ENCODE measurements at regions not wholly inside any gene's neighbourhood (a gene's known extent, or its start where the extent isn't known, plus 50 kb on each side); places are given as distances from the start of the nearest gene placed in this dataset.

DNA sequence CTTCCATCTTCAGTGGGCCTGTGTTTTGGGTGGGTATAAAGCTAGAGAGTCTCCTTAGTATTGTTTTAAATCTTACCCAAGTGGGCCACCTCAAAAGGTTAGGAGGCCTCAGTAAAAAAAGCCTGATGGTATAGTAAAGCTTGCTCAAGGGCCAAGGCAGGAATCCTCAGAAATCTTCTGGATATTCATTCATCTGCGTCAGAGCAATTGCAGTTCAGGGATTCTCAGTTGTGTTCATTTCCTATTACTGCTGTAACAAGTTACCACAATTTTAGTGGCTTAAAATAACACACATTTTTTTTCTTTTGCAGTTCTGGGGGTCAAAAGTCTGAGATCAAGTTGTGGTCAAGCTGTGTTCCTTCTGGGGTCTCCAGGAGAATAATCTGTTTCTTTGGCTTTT, 985.5 kb downstream of the TLE4 start:
- Histone ChIP-seq H2BK120ac (ENCODE audit: low read depth, low read length) (no peak overlapping the region), H4K8ac (ENCODE audit: low read length) (no peak overlapping the region), H3K4me3 (ENCODE audit: insufficient read depth in 1 of 2, low read depth in 1 of 2, low read length in 2 of 2) (no peak overlapping the region), H3K79me1 (replicated peaks; ENCODE audit: low read length, poor library complexity, severe bottlenecking) (no peaks in the 10 kb centered on the region), H2BK12ac (ENCODE audit: low read length in 2 of 2) (no peak overlapping the region), H3K4me1 (ENCODE audit: control insufficient read depth, insufficient read depth, low read depth, low read length) (no peaks in the 10 kb centered on the region), H3K27me3 (ENCODE audit: control insufficient read depth in 1 of 2, insufficient read depth in 1 of 2, low read length in 2 of 2) (no peaks in the 10 kb centered on the region), H3K9me3 (ENCODE audit: control insufficient read depth, low read length) (no peaks in the 10 kb centered on the region), H3K27ac (ENCODE audit: low read length, poor library complexity, severe bottlenecking) (no peak overlapping the region), H3K9ac (ENCODE audit: low read length) (no peak overlapping the region), H2AK5ac (ENCODE audit: low read length, severe bottlenecking) (no peak overlapping the region), H3K36me3 (ENCODE audit: control insufficient read depth in 1 of 2, insufficient read depth in 2 of 2, low read depth in 1 of 2, low read length in 2 of 2) (no peaks in the 10 kb centered on the region), H3K18ac (ENCODE audit: low read depth in 1 of 2, low read length in 2 of 2) (no peak overlapping the region), H4K91ac (ENCODE audit: low read length) (no peak overlapping the region), H3K4ac (ENCODE audit: low read depth in 1 of 2, low read length in 2 of 2) (no peak overlapping the region), H2BK15ac (ENCODE audit: low read depth, poor library complexity, severe bottlenecking) (no peak overlapping the region), H2BK5ac (ENCODE audit: low read depth, low read length, poor library complexity, severe bottlenecking) (no peak overlapping the region), H3K14ac (ENCODE audit: low read length in 2 of 2) (no peak overlapping the region), H2AFZ (ENCODE audit: low read depth, low read length) (no peak overlapping the region), H3K23ac (ENCODE audit: low read length in 2 of 2) (no peak overlapping the region), H3K4me2 (ENCODE audit: low read length, poor library complexity, severe bottlenecking) (no peak overlapping the region)
- DNase-seq = no peak
- WGBS = 100% methylated on average over 1 of the region's 1 CpG

- H3K4ac ChIP-seq (ENCODE audit: low read depth in 1 of 2, low read length in 2 of 2) = no peak overlapping the region
- H2BK120ac ChIP-seq (ENCODE audit: low read depth, low read length) = no peak overlapping the region
Measured at GRCh38 chr9:80556631-80557030, 984.9 kb downstream of the TLE4 start.

GRCh38 chr9:80555782-80556325, 984.1 kb downstream of the TLE4 start:
- Histone ChIP-seq H3K9ac (ENCODE audit: low read length) (no peak overlapping the region), H2BK120ac (ENCODE audit: low read depth, low read length) (no peak overlapping the region), H3K79me1 (replicated peaks; ENCODE audit: low read length, poor library complexity, severe bottlenecking) (no peaks in the 10 kb centered on the region), H3K4me2 (ENCODE audit: low read length, poor library complexity, severe bottlenecking) (no peak overlapping the region), H2BK5ac (ENCODE audit: low read depth, low read length, poor library complexity, severe bottlenecking) (no peak overlapping the region), H3K27ac (ENCODE audit: low read length, poor library complexity, severe bottlenecking) (no peak overlapping the region), H3K14ac (ENCODE audit: low read length in 2 of 2) (no peak overlapping the region), H3K4me1 (ENCODE audit: control insufficient read depth, insufficient read depth, low read depth, low read length) (no peaks in the 10 kb centered on the region), H2BK15ac (ENCODE audit: low read depth, poor library complexity, severe bottlenecking) (no peak overlapping the region), H3K18ac (ENCODE audit: low read depth in 1 of 2, low read length in 2 of 2) (no peak overlapping the region), H3K4ac (ENCODE audit: low read depth in 1 of 2, low read length in 2 of 2) (no peak overlapping the region), H3K36me3 (ENCODE audit: control insufficient read depth in 1 of 2, insufficient read depth in 2 of 2, low read depth in 1 of 2, low read length in 2 of 2) (no peaks in the 10 kb centered on the region), H4K8ac (ENCODE audit: low read length) (no peak overlapping the region), H3K4me3 (ENCODE audit: insufficient read depth in 1 of 2, low read depth in 1 of 2, low read length in 2 of 2) (no peak overlapping the region), H2BK12ac (ENCODE audit: low read length in 2 of 2) (no peak overlapping the region), H3K23ac (ENCODE audit: low read length in 2 of 2) (no peak overlapping the region), H3K9me3 (ENCODE audit: control insufficient read depth, low read length) (no peaks in the 10 kb centered on the region), H4K91ac (ENCODE audit: low read length) (no peak overlapping the region), H3K27me3 (ENCODE audit: control insufficient read depth in 1 of 2, insufficient read depth in 1 of 2, low read length in 2 of 2) (no peaks in the 10 kb centered on the region), H2AK5ac (ENCODE audit: low read length, severe bottlenecking) (no peak overlapping the region), H2AFZ (ENCODE audit: low read depth, low read length) (no peak overlapping the region)
- no peak for DNase-seq
- no CpG with 5 or more reads among the region's 2 CpGs for WGBS

More at GRCh38 chr9:80556631-80557030, 984.9 kb downstream of the TLE4 start:
- no peak overlapping the region for H2AFZ ChIP-seq (ENCODE audit: low read depth, low read length)
- no peaks in the 10 kb centered on the region for H3K36me3 ChIP-seq (ENCODE audit: control insufficient read depth in 1 of 2, insufficient read depth in 2 of 2, low read depth in 1 of 2, low read length in 2 of 2)
- H4K91ac ChIP-seq (ENCODE audit: low read length) = no peak overlapping the region
- H3K14ac ChIP-seq (ENCODE audit: low read length in 2 of 2) = no peak overlapping the region
- no peak overlapping the region for H3K23ac ChIP-seq (ENCODE audit: low read length in 2 of 2)
- H2BK15ac ChIP-seq (ENCODE audit: low read depth, poor library complexity, severe bottlenecking) = no peak overlapping the region
- H3K79me1 ChIP-seq (replicated peaks; ENCODE audit: low read length, poor library complexity, severe bottlenecking) = no peaks in the 10 kb centered on the region
- no peak overlapping the region for H2BK12ac ChIP-seq (ENCODE audit: low read length in 2 of 2)
- no peak overlapping the region for H3K27ac ChIP-seq (ENCODE audit: low read length, poor library complexity, severe bottlenecking)
- no peak overlapping the region for H2BK5ac ChIP-seq (ENCODE audit: low read depth, low read length, poor library complexity, severe bottlenecking)
- no peak overlapping the region for H3K18ac ChIP-seq (ENCODE audit: low read depth in 1 of 2, low read length in 2 of 2)
- H3K9ac ChIP-seq (ENCODE audit: low read length) = no peak overlapping the region
- no peak overlapping the region for H3K4me2 ChIP-seq (ENCODE audit: low read length, poor library complexity, severe bottlenecking)
- H3K4me3 ChIP-seq (ENCODE audit: insufficient read depth in 1 of 2, low read depth in 1 of 2, low read length in 2 of 2) = no peak overlapping the region
- DNase-seq = no peak
- no peaks in the 10 kb centered on the region for H3K9me3 ChIP-seq (ENCODE audit: control insufficient read depth, low read length)
- no peak overlapping the region for H2AK5ac ChIP-seq (ENCODE audit: low read length, severe bottlenecking)
- no peak overlapping the region for H4K8ac ChIP-seq (ENCODE audit: low read length)
- no peaks in the 10 kb centered on the region for H3K27me3 ChIP-seq (ENCODE audit: control insufficient read depth in 1 of 2, insufficient read depth in 1 of 2, low read length in 2 of 2)
- H3K4me1 ChIP-seq (ENCODE audit: control insufficient read depth, insufficient read depth, low read depth, low read length) = no peaks in the 10 kb centered on the region

DNA sequence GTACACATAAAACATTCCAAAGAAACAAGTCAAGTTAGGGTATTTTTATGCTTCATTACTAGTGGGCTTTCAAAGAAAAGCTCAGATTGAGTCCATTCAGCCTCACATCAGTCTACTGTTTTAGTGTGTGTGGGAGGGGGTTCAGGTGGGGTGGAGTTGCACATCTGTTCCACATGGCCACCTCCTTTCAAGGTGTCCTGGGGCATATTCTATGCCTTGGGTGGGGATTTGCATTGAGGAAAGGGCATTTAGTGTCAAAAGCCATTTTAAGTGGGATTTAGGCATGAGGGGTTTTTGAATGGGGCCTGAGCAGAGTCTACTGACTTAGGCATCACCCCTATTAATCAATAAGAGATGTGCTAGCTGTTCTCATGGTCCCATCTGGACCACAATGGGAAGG, 983.1 kb downstream of the TLE4 start:
- no peak overlapping the region for H3K4ac ChIP-seq (ENCODE audit: low read depth in 1 of 2, low read length in 2 of 2)
- H3K79me1 ChIP-seq (replicated peaks; ENCODE audit: low read length, poor library complexity, severe bottlenecking) = no peaks in the 10 kb centered on the region
- H3K14ac ChIP-seq (ENCODE audit: low read length in 2 of 2) = no peak overlapping the region
- no peak overlapping the region for H3K18ac ChIP-seq (ENCODE audit: low read depth in 1 of 2, low read length in 2 of 2)
- no peak overlapping the region for H2BK15ac ChIP-seq (ENCODE audit: low read depth, poor library complexity, severe bottlenecking)
- no peak overlapping the region for H3K27ac ChIP-seq (ENCODE audit: low read length, poor library complexity, severe bottlenecking)
- no peaks in the 10 kb centered on the region for H3K36me3 ChIP-seq (ENCODE audit: control insufficient read depth in 1 of 2, insufficient read depth in 2 of 2, low read depth in 1 of 2, low read length in 2 of 2)
- no peak overlapping the region for H3K4me2 ChIP-seq (ENCODE audit: low read length, poor library complexity, severe bottlenecking)
- H4K8ac ChIP-seq (ENCODE audit: low read length) = no peak overlapping the region
- no peaks in the 10 kb centered on the region for H3K4me1 ChIP-seq (ENCODE audit: control insufficient read depth, insufficient read depth, low read depth, low read length)
- H2AFZ ChIP-seq (ENCODE audit: low read depth, low read length) = no peak overlapping the region
- no peaks in the 10 kb centered on the region for H3K9me3 ChIP-seq (ENCODE audit: control insufficient read depth, low read length)
- DNase-seq = no peak
- H2BK12ac ChIP-seq (ENCODE audit: low read length in 2 of 2) = no peak overlapping the region
- no peak overlapping the region for H3K9ac ChIP-seq (ENCODE audit: low read length)
- H3K27me3 ChIP-seq (ENCODE audit: control insufficient read depth in 1 of 2, insufficient read depth in 1 of 2, low read length in 2 of 2) = no peaks in the 10 kb centered on the region
- peak overlapping the region in 1 of 2 experiments; percentile 48 for H3K23ac ChIP-seq (ENCODE audit: low read length in 2 of 2)
- H2BK120ac ChIP-seq (ENCODE audit: low read depth, low read length) = no peak overlapping the region
- H3K4me3 ChIP-seq (ENCODE audit: insufficient read depth in 1 of 2, low read depth in 1 of 2, low read length in 2 of 2) = no peak overlapping the region
- H2BK5ac ChIP-seq (ENCODE audit: low read depth, low read length, poor library complexity, severe bottlenecking) = no peak overlapping the region
- no peak overlapping the region for H4K91ac ChIP-seq (ENCODE audit: low read length)
- no peak overlapping the region for H2AK5ac ChIP-seq (ENCODE audit: low read length, severe bottlenecking)

Data from mesenchymal stem cell (in vitro differentiated cells and primary cell).